HCT116 (cell line): ENCODE measurements at regions not wholly inside any gene's neighbourhood (a gene's known extent, or its start where the extent isn't known, plus 50 kb on each side); places are given as distances from the start of the nearest gene placed in this dataset.

Experiments used
- ATAC-seq: fragments of 200-7000 bp; cut with Tn5 transposase; 2 replicates; pipeline ENCODE4 v1.9.1; 2020; ENCODE audit warnings: mild to moderate bottlenecking, moderate library complexity
- BruUV-seq: library from RNA; stranded (reverse); fragments of 400-500 nt; replicated peaks from 2 replicates; lab custom pipeline; 2021; lab: Mats Ljungman, UMichigan
- CTCF ChIA-PET: fragments of 300-600 bp; sonication (Branson Sonifier 250); formaldehyde crosslinking; loops from one replicate; lab custom pipeline; 2021; ENCODE audit warnings: antibody characterized with exemption; lab: Charles Lee
- POLR2A ChIA-PET: fragments of 300-600, 350-600 bp; sonication (Branson Sonifier 250); formaldehyde crosslinking; loops from one replicate; lab custom pipeline; 2021; ENCODE audit warnings: antibody characterized with exemption; lab: Charles Lee
- RAD21 ChIA-PET, 2 experiments: fragments of 300-600 bp; sonication (Branson Sonifier 250); formaldehyde crosslinking; loops; one replicate each; lab custom pipeline; 2023; ENCODE audit warnings: low total read pairs in 2 of 2; ENCODE audit not compliant: uncharacterized antibody in 2 of 2, unreplicated experiment in 2 of 2, low non-redundant PET in 1 of 2; lab: Charles Lee
- DNase-seq: peaks from one replicate; pipeline ENCODE4 v3.0.0-alpha.2; 2010; ENCODE audit warnings: low read depth, low spot score
- H2AFZ ChIP-seq: fragments of 200-600 bp; shearing (Covaris generic), sonication (generic); 2 replicates; pipeline ENCODE4 v1.6.1; 2017; ENCODE audit warnings: low read depth, mixed run types, mixed read lengths, antibody characterized with exemption, low read length; ENCODE audit not compliant: poor library complexity, severe bottlenecking
- H3K27ac ChIP-seq: 2 replicates; pipeline ENCODE4 v1.5.1; 2012; ENCODE audit warnings: low read depth, low read length
- H3K27me3 ChIP-seq: fragments of 200-600 bp; sonication (generic); 2 replicates; pipeline ENCODE4 v1.6.1; 2016; ENCODE audit warnings: mixed run types, low read length, mixed read lengths; ENCODE audit not compliant: insufficient read depth
- H3K36me3 ChIP-seq, 2 experiments: fragments of 200-500 bp in 1 of 2; fragments of 200-600 bp in 1 of 2; sonication (Bioruptor generic) in 1 of 2; sonication (generic) in 1 of 2; 2 replicates each; pipeline versions ENCODE4 v1.5.1 to v1.6.1; 2014 to 2016; ENCODE audit warnings: low read length in 2 of 2, inconsistent platforms in 1 of 2, mixed read lengths in 1 of 2, mixed run types in 1 of 2; ENCODE audit not compliant: insufficient read depth in 2 of 2, control insufficient read depth in 1 of 2
- H3K4me1 ChIP-seq, 2 experiments: fragments of 200-600 bp in 1 of 2; sonication (generic) in 1 of 2; 2 replicates each; pipeline versions ENCODE4 v1.5.1 to v1.6.1; 2012 to 2017; ENCODE audit warnings: low read length in 2 of 2, inconsistent platforms in 1 of 2, mild to moderate bottlenecking in 1 of 2, mixed read lengths in 1 of 2, mixed run types in 1 of 2, moderate library complexity in 1 of 2; ENCODE audit not compliant: insufficient read depth in 2 of 2, control insufficient read depth in 1 of 2
- H3K4me2 ChIP-seq: fragments of 200-600 bp; sonication (generic); 2 replicates; pipeline ENCODE4 v1.6.1; 2017; ENCODE audit warnings: mixed run types, low read length, mixed read lengths
- H3K4me3 ChIP-seq, 2 experiments: fragments of 200-600 bp in 1 of 2; sonication (generic) in 1 of 2; replicated peaks in 1 of 2; 2 replicates each; pipeline ENCODE4 v1.5.1; 2011 to 2016; ENCODE audit warnings: low read length in 2 of 2, control low read depth in 1 of 2, low read depth in 1 of 2, mild to moderate bottlenecking in 1 of 2, mixed read lengths in 1 of 2, mixed run types in 1 of 2
- H3K79me2 ChIP-seq: fragments of 200-600 bp; sonication (generic); 2 replicates; pipeline ENCODE4 v1.6.1; 2017; ENCODE audit warnings: mild to moderate bottlenecking, mixed run types, low read length, moderate library complexity, mixed read lengths; ENCODE audit not compliant: insufficient read depth
- H3K9ac ChIP-seq: fragments of 200-600 bp; sonication (generic); 2 replicates; pipeline ENCODE4 v1.6.1; 2016; ENCODE audit warnings: low read length, mixed read lengths
- H3K9me2 ChIP-seq: fragments of 200-600 bp; sonication (generic), shearing (Covaris generic); 2 replicates; pipeline ENCODE4 v1.6.1; 2017; ENCODE audit warnings: mixed run types, mild to moderate bottlenecking, moderate library complexity; ENCODE audit not compliant: insufficient read depth
- H3K9me3 ChIP-seq, 2 experiments: fragments of 200-500 bp in 1 of 2; fragments of 200-600 bp in 1 of 2; sonication (Bioruptor generic) in 1 of 2; sonication (generic) in 1 of 2; 2 replicates each; pipeline ENCODE4 v1.6.1; 2014 to 2017; ENCODE audit warnings: low read length in 2 of 2, mixed read lengths in 2 of 2, inconsistent platforms in 1 of 2, low read depth in 1 of 2, mild to moderate bottlenecking in 1 of 2, mixed run types in 1 of 2, moderate library complexity in 1 of 2; ENCODE audit not compliant: control insufficient read depth in 1 of 2, insufficient read depth in 1 of 2
- H4K20me1 ChIP-seq: fragments of 200-600 bp; sonication (generic), shearing (Covaris generic); 2 replicates; pipeline ENCODE4 v1.6.1; 2017; ENCODE audit warnings: mixed run types, mild to moderate bottlenecking, moderate library complexity; ENCODE audit not compliant: insufficient read depth
- CBX3 ChIP-seq: IDR thresholded peaks from 2 replicates; pipeline ENCODE4 v1.6.1; 2012; ENCODE audit warnings: low read depth
- CEBPB ChIP-seq: IDR thresholded peaks from 2 replicates; pipeline ENCODE4 v1.6.1; 2012; ENCODE audit warnings: low read depth
- ELF1 ChIP-seq: IDR thresholded peaks from 2 replicates; pipeline ENCODE4 v1.6.1; 2012; ENCODE audit warnings: low read depth, borderline replicate concordance
- EZH2 ChIP-seq: fragments of 200-600 bp; sonication (generic); IDR thresholded peaks from 2 replicates; pipeline ENCODE4 v1.6.1; 2017; ENCODE audit warnings: antibody characterized with exemption, mixed run types
- JUND ChIP-seq: IDR thresholded peaks from 2 replicates; pipeline ENCODE4 v1.6.1; 2012
- POLR2A ChIP-seq: IDR thresholded peaks from 2 replicates; pipeline ENCODE4 v1.7.0; 2011; ENCODE audit warnings: borderline replicate concordance; ENCODE audit not compliant: insufficient read depth, insufficient read length; ENCODE audit errors: extremely low read depth
- POLR2AphosphoS5 ChIP-seq: IDR thresholded peaks from 2 replicates; pipeline ENCODE4 v1.6.1; 2011; ENCODE audit warnings: mild to moderate bottlenecking, low read depth, low read length, moderate library complexity
- RAD21 ChIP-seq: IDR thresholded peaks from 2 replicates; pipeline ENCODE4 v1.6.1; 2012; ENCODE audit warnings: low read depth, mild to moderate bottlenecking
- SIN3A ChIP-seq: IDR thresholded peaks from 2 replicates; pipeline ENCODE4 v1.6.1; 2012; ENCODE audit warnings: low read depth
- SP1 ChIP-seq: IDR thresholded peaks from 2 replicates; pipeline ENCODE4 v1.6.1; 2012; ENCODE audit warnings: low read depth
- YY1 ChIP-seq: IDR thresholded peaks from 2 replicates; pipeline ENCODE4 v1.6.1; 2011; ENCODE audit warnings: low read length, low read depth, moderate library complexity, mild to moderate bottlenecking; ENCODE audit not compliant: insufficient replicate concordance; ENCODE audit errors: extremely low read depth
- ZFX ChIP-seq: fragments of 450-650 bp; IDR thresholded peaks from 2 replicates; pipeline ENCODE4 v1.6.1; 2017
- ZNF274 ChIP-seq: fragments of 200-500 bp; sonication (Bioruptor generic); IDR thresholded peaks from 2 replicates; pipeline ENCODE4 v1.6.1; 2014; ENCODE audit warnings: mild to moderate bottlenecking, low read depth, low read length, inconsistent platforms
- intact Hi-C: fragments of 100-400 bp; cut with micrococcal nuclease; formaldehyde crosslinking; loops from 2 replicates; pipeline ENCODE4 v1.10.0; 2022
- TF ChIP-seq, protein P1 (sequence below), 3 experiments: fragments of 200-600 bp in 1 of 3; sonication (generic) in 1 of 3; IDR thresholded peaks in 2 of 3; conservative IDR thresholded peaks in 1 of 3; 2 replicates each; pipeline ENCODE4 v1.5.1; 2012 to 2017; ENCODE audit warnings: low read depth in 2 of 3, low read length in 2 of 3, antibody characterized with exemption in 1 of 3, borderline replicate concordance in 1 of 3, control low read depth in 1 of 3, mild to moderate bottlenecking in 1 of 3, mixed read lengths in 1 of 3, mixed run types in 1 of 3, moderate library complexity in 1 of 3; ENCODE audit not compliant: insufficient read depth in 1 of 3
- TF ChIP-seq, protein P2 (sequence below): IDR thresholded peaks from 2 replicates; pipeline ENCODE4 v1.6.1; 2012
- TF ChIP-seq, protein P3 (sequence below): IDR thresholded peaks from 2 replicates; pipeline ENCODE4 v1.6.1; 2012
- TF ChIP-seq, protein P4 (sequence below): IDR thresholded peaks from 2 replicates; pipeline ENCODE4 v1.6.1; 2011; ENCODE audit warnings: mild to moderate bottlenecking, low read length, moderate library complexity; ENCODE audit not compliant: insufficient replicate concordance; ENCODE audit errors: extremely low read depth

DNA sequence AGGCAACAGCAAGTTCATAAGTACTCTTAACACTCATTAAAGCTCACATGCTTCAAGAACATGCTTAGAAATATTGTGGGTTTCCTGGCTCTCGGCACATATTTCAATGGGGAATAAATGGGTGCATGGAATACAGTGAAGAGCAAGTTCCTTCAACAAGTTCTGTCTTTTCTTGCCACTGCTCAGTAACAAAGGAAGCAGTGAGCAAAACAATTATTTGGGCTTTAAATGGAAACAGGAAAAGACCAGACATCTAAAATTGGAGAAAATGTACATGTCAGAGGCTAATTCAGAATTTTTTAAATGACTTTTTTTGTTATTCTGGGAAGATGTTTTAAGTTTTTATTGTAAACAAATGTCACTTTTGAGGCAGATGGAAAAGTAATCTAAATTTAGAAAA, 478.7 kb downstream of the SETD4 start:
- Histone ChIP-seq H3K9me2 (no peaks in the 10 kb centered on the region), H3K4me2 (no peak overlapping the region), H4K20me1 (no peaks in the 10 kb centered on the region), H3K9me3 (no peaks in the 10 kb centered on the region), H2AFZ (no peak overlapping the region), H3K36me3 (no peaks in the 10 kb centered on the region), H3K27me3 (no peaks in the 10 kb centered on the region), H3K4me1 (peaks cover 12 to 14% of the 10 kb centered on the region in 2 experiments; a peak in 3 of 4 replicates), H3K27ac (no peak overlapping the region), H3K79me2 (no peaks in the 10 kb centered on the region), H3K4me3 (no peak overlapping the region), H3K9ac (no peak overlapping the region)
- intact Hi-C loops, result no loop called here
- POLR2A ChIA-PET, result no interaction called here
- ATAC-seq (no peak), DNase-seq (no peak)
- TF ChIP-seq, protein P1, sequence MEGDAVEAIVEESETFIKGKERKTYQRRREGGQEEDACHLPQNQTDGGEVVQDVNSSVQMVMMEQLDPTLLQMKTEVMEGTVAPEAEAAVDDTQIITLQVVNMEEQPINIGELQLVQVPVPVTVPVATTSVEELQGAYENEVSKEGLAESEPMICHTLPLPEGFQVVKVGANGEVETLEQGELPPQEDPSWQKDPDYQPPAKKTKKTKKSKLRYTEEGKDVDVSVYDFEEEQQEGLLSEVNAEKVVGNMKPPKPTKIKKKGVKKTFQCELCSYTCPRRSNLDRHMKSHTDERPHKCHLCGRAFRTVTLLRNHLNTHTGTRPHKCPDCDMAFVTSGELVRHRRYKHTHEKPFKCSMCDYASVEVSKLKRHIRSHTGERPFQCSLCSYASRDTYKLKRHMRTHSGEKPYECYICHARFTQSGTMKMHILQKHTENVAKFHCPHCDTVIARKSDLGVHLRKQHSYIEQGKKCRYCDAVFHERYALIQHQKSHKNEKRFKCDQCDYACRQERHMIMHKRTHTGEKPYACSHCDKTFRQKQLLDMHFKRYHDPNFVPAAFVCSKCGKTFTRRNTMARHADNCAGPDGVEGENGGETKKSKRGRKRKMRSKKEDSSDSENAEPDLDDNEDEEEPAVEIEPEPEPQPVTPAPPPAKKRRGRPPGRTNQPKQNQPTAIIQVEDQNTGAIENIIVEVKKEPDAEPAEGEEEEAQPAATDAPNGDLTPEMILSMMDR (IDR thresholded peaks at IDR 0.05 in 2 of 3, conservative IDR thresholded peaks at IDR 0.05 in 1 of 3; ENCODE audit: borderline replicate concordance in 1 of 3, insufficient read depth in 1 of 3, low read depth in 2 of 3, low read length in 2 of 3), result no peak
- TF ChIP-seq YY1, result no peak
- no peak for TF ChIP-seq EZH2
- no peak for TF ChIP-seq ELF1
- TF ChIP-seq RAD21, result no peak
- TF ChIP-seq SP1, result no peak
- TF ChIP-seq POLR2A, result no peak
- TF ChIP-seq CBX3, result no peak
- TF ChIP-seq, protein P2, sequence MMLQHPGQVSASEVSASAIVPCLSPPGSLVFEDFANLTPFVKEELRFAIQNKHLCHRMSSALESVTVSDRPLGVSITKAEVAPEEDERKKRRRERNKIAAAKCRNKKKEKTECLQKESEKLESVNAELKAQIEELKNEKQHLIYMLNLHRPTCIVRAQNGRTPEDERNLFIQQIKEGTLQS, result no peak
- TF ChIP-seq, protein P3, sequence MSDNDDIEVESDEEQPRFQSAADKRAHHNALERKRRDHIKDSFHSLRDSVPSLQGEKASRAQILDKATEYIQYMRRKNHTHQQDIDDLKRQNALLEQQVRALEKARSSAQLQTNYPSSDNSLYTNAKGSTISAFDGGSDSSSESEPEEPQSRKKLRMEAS, result no peak
- no peak for TF ChIP-seq ZNF274
- TF ChIP-seq POLR2AphosphoS5, result no peak
- TF ChIP-seq JUND, result no peak
- TF ChIP-seq, protein P4, sequence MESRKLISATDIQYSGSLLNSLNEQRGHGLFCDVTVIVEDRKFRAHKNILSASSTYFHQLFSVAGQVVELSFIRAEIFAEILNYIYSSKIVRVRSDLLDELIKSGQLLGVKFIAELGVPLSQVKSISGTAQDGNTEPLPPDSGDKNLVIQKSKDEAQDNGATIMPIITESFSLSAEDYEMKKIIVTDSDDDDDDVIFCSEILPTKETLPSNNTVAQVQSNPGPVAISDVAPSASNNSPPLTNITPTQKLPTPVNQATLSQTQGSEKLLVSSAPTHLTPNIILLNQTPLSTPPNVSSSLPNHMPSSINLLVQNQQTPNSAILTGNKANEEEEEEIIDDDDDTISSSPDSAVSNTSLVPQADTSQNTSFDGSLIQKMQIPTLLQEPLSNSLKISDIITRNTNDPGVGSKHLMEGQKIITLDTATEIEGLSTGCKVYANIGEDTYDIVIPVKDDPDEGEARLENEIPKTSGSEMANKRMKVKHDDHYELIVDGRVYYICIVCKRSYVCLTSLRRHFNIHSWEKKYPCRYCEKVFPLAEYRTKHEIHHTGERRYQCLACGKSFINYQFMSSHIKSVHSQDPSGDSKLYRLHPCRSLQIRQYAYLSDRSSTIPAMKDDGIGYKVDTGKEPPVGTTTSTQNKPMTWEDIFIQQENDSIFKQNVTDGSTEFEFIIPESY, result no peak
- TF ChIP-seq ZFX, result no peak
- TF ChIP-seq CEBPB, result no peak
- no peak for TF ChIP-seq SIN3A
- CTCF ChIA-PET, result no interaction called here
- RAD21 ChIA-PET, result no interaction called here
- no TSS peak for BruUV-seq
